DOHH2 (cell line): ENCODE measurements at regions not wholly inside any gene's neighbourhood (a gene's known extent, or its start where the extent isn't known, plus 50 kb on each side); places are given as distances from the start of the nearest gene placed in this dataset.
A peak's percentile ranks its signal among the peaks of the same experiment; 100 is the strongest.
"Not testable (repeated sequence)": the region's sequence is repeated elsewhere in the genome, so short reads cannot be mapped to it uniquely, and the experiment has no call there.

Experiments
- H3F3A ChIP-seq: fragments of 200-600 bp; sonication (generic), shearing (Covaris generic); 2 replicates; pipeline ENCODE4 v1.6.0; 2016; ENCODE audit warnings: antibody characterized with exemption, mild to moderate bottlenecking; ENCODE audit not compliant: control insufficient read depth, insufficient read depth
- H3K27ac ChIP-seq: fragments of 200-600 bp; sonication (generic); 2 replicates; pipeline ENCODE4 v1.5.1; 2014; ENCODE audit warnings: low read depth, mild to moderate bottlenecking, low read length, moderate library complexity
- H3K27me3 ChIP-seq: fragments of 200-600 bp; sonication (generic); 2 replicates; pipeline ENCODE4 v1.6.1; 2014; ENCODE audit warnings: mild to moderate bottlenecking, low read length, mixed read lengths; ENCODE audit not compliant: control insufficient read depth
- H3K36me3 ChIP-seq: fragments of 200-600 bp; sonication (generic); 2 replicates; pipeline ENCODE4 v1.6.1; 2014; ENCODE audit warnings: mild to moderate bottlenecking, low read length, moderate library complexity, mixed read lengths; ENCODE audit not compliant: control insufficient read depth
- H3K4me1 ChIP-seq: fragments of 200-600 bp; sonication (generic); 2 replicates; pipeline ENCODE4 v1.6.1; 2014; ENCODE audit warnings: mild to moderate bottlenecking, low read length, mixed read lengths; ENCODE audit not compliant: control insufficient read depth
- H3K4me2 ChIP-seq: fragments of 200-600 bp; sonication (generic); 2 replicates; pipeline ENCODE4 v1.6.0; 2014; ENCODE audit warnings: mild to moderate bottlenecking, low read length, moderate library complexity
- H3K4me3 ChIP-seq: fragments of 200-600 bp; sonication (generic); 2 replicates; pipeline ENCODE4 v1.5.1; 2014; ENCODE audit warnings: mild to moderate bottlenecking, low read length, mixed read lengths
- H3K79me2 ChIP-seq: fragments of 200-600 bp; sonication (generic); 2 replicates; pipeline ENCODE4 v1.6.1; 2014; ENCODE audit warnings: mild to moderate bottlenecking, low read length, mixed read lengths; ENCODE audit not compliant: control insufficient read depth
- H3K9me2 ChIP-seq: fragments of 200-600 bp; sonication (generic); replicated peaks from 2 replicates; pipeline ENCODE4 v1.6.1; 2014; ENCODE audit warnings: mild to moderate bottlenecking, low read length, mixed read lengths; ENCODE audit not compliant: control insufficient read depth
- H3K9me3 ChIP-seq: fragments of 200-600 bp; sonication (generic); 2 replicates; pipeline ENCODE4 v1.6.1; 2014; ENCODE audit warnings: antibody characterized with exemption, low read length, mixed read lengths; ENCODE audit not compliant: control insufficient read depth, insufficient read depth
- H4K20me1 ChIP-seq: fragments of 200-600 bp; sonication (generic); 2 replicates; pipeline ENCODE4 v1.6.0; 2014; ENCODE audit warnings: low read depth, mild to moderate bottlenecking, antibody characterized with exemption, low read length, moderate library complexity; ENCODE audit not compliant: control insufficient read depth, insufficient read depth

DNA sequence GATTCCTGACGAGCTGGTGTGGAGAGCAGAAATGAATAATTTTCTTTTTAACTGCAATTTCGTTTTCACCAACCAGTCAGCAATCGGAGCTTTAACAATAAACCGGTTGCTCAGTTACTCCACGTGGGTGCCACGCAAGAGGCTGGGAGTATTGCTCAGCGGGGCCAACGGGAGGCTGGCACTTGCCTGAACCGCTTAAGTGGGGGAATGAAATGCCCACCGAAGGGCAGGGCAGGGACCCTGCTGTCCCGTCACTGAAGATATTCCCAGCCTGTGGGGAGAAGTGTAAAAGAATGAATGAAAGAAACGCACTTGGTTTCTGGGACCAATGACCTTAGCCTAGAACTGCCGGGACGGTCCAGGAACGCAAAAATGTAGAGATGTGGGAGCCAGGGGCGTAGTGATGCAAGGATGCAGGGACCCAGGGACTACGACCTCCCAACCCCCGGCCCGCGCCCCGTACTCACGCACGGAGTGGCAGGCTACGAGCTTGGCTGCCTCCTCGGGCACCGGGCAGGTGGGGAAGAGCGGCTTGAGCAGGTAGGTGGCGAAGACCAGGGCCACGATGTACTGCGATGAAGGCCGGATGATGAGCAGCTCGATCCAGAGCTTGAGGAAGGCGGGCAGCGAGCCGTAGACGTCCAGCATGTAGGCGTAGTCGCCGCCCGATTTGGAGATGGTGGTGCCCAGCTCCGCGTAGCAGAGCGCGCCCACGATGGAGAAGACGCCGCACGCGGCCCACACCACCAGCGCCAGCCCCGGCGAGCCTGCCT lies 79.8 kb upstream of the METTL9 start:
- Histone ChIP-seq H3K79me2 (peaks cover 53% of the 10 kb centered on the region), H3K27ac (peak overlapping the region; percentile 86), H3K4me3 (peak overlapping the region; percentile 98), H3K36me3 (peaks cover 25% of the 10 kb centered on the region), H3K4me2 (peak overlapping the region; percentile 100), H3K4me1 (peaks cover 33% of the 10 kb centered on the region)
- not testable (repeated sequence) for H4K20me1 ChIP-seq, H3K27me3 ChIP-seq, H3K9me3 ChIP-seq, H3K9me2 ChIP-seq, H3F3A ChIP-seq

DNA sequence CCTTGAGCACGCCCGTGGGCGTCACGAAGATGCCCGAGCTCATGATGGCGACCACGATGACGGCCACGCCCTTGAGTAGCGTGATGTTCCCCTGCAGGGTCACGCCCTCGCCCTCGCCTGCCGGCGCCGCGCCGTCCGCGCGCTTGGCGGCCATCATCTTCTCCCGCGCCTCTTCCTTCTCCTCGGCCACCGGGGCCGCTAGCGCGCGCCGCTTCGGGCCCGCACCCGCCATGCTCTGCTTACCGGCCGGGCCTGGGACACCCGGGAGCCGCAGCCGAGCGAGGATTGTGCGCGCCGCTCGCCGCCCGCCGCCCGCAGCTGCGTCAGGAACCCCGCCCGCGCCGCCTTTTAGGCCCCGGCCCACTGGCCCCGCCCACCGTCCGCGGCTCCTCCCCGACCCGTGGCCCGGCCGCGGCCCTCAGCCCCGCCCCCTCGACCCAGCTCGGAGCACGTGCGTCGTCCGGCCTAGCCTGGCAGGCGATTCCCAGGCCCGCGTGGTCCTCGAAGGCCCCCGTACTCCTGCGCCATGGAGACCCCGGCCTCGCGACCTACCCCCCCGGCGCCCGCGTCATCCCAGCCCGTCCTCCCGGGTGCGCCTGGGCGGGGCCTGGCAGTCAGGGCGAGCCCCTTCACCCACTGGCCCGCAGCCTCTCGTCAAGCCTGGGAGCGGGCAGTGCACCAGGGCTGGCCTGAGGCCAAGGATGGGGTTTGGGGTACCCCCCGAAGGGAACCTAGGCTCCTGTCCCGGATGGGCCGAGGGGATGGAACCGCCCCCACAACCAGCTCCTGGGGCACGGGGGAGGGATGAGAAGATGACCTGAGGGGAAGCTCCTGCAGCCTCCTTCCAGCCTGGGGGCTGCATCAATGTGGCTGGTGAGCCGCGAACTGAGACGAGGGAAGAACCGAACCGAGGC lies 79.0 kb upstream of the METTL9 start:
- not testable (repeated sequence) for H3K9me2 ChIP-seq, H3K27me3 ChIP-seq, H4K20me1 ChIP-seq, H3F3A ChIP-seq, H3K9me3 ChIP-seq
- Histone ChIP-seq H3K4me3 (peak overlapping the region; percentile 98), H3K27ac (peak overlapping the region; percentile 86; the same call in 1 of the 2 replicates), H3K4me2 (peak overlapping the region; percentile 100), H3K4me1 (peaks cover 27% of the 10 kb centered on the region), H3K79me2 (peaks cover 45% of the 10 kb centered on the region), H3K36me3 (peaks cover 20% of the 10 kb centered on the region)

DNA sequence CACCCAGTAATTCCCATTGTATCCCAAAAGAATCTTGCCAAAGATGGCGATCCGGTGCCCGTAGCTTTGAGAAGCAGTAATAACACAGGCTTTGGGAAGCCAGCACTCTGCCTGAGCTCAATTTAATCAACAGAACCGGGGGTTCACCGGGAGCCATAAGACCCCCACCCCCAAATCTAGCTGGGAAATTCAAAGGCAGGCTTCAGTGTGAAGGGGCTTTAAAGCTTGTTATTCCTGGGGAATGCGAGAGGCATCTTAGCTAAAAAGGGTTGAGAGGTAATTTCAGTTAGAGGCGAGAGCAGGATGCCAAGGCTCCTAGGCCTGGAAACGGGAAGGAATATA lies 78.4 kb upstream of the METTL9 start:
- H3K79me2 ChIP-seq, result peaks cover 38% of the 10 kb centered on the region
- H3K27ac ChIP-seq, H3K27me3 ChIP-seq, H3K9me3 ChIP-seq, H3F3A ChIP-seq, H4K20me1 ChIP-seq, H3K4me3 ChIP-seq, H3K4me2 ChIP-seq, H3K9me2 ChIP-seq: not testable (repeated sequence)
- peaks cover 21% of the 10 kb centered on the region for H3K4me1 ChIP-seq
- H3K36me3 ChIP-seq, result peaks cover 17% of the 10 kb centered on the region

DNA sequence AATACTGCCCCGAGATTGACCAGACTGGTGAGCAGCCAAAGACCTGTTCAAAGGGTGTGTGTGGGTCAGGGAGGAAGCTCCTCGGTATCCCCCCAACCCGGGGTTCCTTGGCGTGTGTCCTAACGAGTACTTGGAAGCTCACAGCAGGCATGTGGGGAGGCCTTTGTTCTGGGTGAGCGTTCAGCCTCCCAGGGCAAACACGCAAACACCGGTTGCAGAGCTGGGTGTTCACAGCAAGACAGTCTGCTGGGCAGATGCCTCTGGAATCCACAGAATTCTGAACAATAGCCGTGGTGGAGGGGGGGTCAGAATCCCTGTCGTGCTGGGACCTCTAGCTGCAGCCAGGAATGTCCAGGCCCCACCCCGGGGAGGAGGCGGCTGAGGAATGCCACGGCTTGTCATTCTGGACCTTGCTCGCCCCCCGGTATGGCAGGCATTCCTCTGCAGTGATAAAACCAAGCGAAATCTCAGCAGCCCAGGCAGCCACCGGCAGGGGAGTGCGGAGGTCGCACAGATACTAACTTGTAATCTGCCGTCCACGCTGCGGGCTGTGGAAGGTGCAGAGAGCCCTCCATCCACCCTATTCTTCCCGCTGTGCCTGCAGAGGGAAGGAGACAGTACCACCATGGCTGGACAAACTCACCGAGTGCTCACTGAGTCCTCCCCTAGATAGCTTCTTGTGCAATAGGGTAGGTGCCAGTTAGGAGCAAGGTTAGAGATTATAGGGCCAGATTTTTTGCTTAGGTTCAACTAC lies 77.8 kb upstream of the METTL9 start:
- peaks cover 14% of the 10 kb centered on the region for H3K36me3 ChIP-seq
- peaks cover 16% of the 10 kb centered on the region for H3K4me1 ChIP-seq
- H3K27ac ChIP-seq, H3K9me3 ChIP-seq, H4K20me1 ChIP-seq, H3K27me3 ChIP-seq, H3K4me3 ChIP-seq, H3K4me2 ChIP-seq, H3F3A ChIP-seq, H3K9me2 ChIP-seq: not testable (repeated sequence)
- H3K79me2 ChIP-seq, result peaks cover 33% of the 10 kb centered on the region

DNA sequence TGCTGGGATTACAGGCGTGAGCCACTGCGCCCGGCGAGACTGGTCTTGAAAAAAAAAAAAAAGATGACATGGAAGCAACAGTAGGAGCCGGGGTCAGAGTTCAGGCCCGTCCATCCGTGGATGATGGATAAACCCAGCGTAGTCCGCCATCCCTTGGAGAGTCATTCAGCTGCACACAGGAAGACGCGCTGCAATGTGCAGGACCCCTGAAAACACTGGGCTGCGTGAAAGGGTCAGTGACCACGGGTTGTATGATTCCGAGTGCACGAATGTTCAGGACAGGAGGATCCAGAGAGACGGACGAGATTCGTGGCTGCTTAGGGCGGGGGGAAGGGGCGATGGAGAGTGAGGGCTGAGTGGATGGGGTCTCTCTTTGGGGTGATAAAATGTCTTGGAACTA lies 76.5 kb upstream of the METTL9 start:
- H3K9me3 ChIP-seq, H3K4me3 ChIP-seq, H3K4me1 ChIP-seq, H3K27me3 ChIP-seq, H3K9me2 ChIP-seq, H3F3A ChIP-seq, H4K20me1 ChIP-seq, H3K4me2 ChIP-seq, H3K27ac ChIP-seq: not testable (repeated sequence)
- H3K79me2 ChIP-seq, result peaks cover 23% of the 10 kb centered on the region
- peaks cover 13% of the 10 kb centered on the region for H3K36me3 ChIP-seq
